GM18867 (cell line): ENCODE measurements at regions not wholly inside any gene's neighbourhood (a gene's known extent, or its start where the extent isn't known, plus 50 kb on each side); places are given as distances from the start of the nearest gene placed in this dataset.

ENCODE experiments used
- ATAC-seq: cut with Tn5 transposase; IDR thresholded peaks from one replicate; pipeline ENCODE4 v1.9.1; 2021; ENCODE audit warnings: mild to moderate bottlenecking, moderate library complexity; ENCODE audit not compliant: unreplicated experiment

DNA sequence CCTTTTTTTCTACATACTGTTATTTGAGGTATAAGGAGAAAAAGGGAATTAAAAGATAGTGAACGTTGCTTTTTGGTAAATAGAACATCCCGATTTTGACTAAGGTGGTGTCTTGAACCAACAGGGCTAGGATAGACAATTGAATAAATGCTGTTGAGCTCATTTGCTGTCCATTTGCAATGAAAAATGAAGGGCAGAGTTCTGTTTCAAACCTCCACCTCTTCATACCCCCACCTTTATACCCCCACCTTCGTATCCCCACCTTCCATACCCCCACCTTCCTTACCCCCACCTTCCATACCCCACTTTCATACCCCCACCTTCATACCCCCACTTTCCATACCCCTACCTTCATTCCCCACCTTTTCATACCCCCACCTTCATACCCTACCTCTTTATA lies 93.4 kb upstream of the NAA20 start:
- no peak for ATAC-seq

DNA sequence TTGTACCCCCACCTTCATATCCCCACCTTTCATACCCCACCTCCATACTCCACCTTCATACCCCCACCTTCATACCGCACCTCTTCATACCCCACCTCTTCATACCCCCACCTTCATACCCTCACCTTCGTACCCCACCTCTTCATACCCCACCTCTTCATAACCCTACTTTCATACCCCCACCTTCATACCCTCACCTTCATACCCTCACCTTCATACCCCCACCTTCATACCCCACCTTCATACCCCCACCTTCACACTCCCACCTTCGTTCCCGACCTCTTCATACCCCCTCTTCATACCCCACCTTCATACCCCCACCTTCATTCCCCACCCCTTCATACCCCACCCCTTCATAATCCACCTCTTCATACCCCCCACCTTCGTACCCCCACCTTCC lies 92.9 kb upstream of the NAA20 start:
- no peak for ATAC-seq

DNA sequence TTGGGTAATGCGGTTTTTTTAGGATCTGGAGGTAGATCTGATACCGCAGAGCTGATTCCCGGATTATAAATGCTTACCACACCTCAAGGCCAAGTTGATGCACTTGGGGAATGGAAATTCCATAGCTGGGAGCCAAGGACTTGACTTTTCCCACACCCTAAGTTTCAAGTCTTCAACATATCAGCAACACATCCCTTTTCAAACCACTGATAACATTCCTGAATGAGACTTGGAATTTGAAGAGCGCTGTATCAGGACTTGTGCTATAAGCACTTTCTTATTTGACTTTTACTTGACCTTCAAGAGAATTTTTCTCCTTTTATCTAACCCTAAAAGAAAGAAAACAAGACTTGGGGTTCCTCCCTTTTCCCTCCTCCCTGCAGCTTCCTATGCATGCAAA lies 90.6 kb upstream of the NAA20 start:
- no peak for ATAC-seq

DNA sequence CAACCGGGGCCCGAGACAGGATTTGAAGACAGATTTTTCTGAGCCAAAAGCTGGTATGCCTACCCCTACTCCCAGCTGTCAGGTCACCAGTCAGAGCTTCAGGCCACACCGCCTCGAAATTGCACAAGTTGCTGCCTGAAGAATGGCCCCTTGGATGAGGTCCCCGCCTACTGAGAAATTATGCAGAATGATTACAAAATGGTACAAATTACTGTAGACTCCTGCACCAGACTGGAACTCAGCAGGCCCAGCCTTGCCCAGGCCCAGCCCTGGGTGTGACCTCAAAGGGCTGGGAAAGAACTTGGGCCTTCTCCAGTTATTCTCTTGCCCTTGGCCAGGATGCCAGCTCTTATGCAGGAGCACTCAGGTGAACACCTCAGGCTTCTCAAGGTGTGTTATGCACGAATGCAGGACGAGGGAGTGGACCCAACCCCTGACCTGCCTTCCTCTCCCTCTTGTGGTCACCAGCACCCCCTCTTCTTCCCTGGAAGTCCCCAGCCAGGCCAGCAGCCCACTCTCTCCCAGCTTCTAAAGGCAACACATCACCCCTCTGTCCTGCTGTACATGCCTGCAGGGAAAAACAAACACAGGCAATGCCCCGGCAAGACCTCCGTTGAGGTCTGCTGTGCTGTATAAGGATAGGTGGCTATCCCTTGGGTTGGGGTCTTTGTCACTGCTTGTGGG lies 88.7 kb upstream of the NAA20 start:
- ATAC-seq: no peak

DNA sequence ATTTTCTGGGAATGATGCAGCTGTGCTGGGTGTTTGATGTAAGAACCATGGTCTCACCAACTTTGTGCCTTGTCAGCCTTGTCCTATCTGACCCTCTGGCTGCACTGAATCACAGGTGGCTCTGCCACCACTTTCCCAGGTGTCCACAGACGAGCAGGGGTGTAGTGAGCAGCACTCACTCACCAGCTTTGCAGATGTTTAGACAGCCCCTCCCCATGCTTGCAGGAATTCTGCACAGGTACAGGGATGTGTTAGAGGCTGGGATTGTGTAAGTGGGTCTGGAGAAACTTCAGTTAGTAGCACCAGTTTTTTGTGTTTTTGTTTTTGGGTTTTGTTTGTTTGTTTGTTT lies 88.2 kb upstream of the NAA20 start:
- ATAC-seq: no peak

DNA sequence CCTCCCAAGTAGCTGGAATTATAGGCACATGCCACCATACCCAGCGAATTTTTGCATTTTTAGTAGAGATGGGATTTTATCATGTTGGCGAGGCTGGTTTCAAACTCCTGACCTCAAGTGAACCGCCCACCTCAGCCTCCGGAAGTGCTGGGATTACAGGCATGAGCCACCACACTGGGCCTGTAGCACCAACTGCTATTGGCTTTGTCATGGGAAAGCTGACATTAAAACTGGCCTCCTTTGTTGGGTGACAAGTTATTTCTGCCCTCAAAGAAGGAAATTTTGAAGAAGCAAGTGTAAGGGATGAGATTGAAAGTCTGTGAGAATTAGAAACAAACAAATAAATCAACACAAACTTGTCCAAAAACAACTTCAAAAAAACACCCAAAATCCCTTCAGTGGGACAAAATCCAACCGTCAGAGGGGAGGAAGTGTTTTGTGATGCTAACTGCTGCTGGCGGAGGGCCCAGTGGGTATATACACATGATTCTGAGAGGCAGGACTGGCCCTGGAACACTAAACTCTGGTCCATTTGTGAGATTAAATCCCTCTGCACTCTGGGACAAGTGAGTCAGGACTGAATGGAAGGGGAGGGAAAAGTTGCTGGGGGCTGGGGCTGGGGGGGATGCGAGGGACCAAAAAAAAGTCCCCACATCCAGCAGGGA lies 87.5 kb upstream of the NAA20 start:
- no peak for ATAC-seq

DNA sequence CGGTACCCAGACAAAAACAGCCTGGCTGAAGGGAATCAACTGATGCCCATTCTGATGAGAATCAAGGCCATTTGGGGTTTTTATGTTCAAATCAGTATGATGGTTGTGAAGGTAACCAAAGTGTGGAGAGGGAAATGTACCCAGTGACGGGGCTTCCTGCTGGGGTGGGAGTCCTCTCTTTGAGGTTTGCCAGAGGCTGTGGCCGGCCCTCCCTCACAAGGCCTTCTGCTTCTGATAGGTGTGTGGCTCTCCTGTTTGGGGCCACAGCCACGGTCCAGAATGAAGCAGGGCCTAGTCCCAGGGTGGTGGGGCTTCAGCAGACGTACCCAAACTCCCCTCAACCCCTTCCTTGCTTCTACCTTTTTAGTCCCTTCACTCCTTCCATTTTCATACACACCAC lies 86.7 kb upstream of the NAA20 start:
- no peak for ATAC-seq

DNA sequence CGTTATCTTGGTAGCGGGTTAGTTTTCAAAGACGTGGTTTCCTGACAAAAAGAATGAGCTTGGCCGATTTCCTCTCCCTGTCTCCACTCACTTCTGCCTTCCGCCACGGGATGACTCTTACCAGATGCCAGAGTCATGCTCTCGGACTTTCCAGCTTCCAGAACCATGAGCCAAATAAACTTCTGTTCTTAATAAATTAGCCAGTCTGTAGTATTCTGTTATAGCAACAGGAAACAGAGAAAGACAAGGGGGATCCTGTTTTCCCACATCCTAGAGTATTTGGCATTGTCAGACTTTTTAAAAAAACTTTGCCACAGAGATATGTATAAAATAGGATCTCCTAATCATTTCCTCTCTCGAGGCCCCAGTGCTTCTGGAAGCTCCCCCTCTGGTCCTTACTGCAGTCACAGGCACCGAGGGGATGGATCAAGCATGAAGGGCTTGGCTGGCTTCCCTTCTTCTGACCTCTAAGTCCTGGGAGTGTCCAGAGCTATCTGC lies 84.9 kb upstream of the NAA20 start:
- ATAC-seq: no peak

DNA sequence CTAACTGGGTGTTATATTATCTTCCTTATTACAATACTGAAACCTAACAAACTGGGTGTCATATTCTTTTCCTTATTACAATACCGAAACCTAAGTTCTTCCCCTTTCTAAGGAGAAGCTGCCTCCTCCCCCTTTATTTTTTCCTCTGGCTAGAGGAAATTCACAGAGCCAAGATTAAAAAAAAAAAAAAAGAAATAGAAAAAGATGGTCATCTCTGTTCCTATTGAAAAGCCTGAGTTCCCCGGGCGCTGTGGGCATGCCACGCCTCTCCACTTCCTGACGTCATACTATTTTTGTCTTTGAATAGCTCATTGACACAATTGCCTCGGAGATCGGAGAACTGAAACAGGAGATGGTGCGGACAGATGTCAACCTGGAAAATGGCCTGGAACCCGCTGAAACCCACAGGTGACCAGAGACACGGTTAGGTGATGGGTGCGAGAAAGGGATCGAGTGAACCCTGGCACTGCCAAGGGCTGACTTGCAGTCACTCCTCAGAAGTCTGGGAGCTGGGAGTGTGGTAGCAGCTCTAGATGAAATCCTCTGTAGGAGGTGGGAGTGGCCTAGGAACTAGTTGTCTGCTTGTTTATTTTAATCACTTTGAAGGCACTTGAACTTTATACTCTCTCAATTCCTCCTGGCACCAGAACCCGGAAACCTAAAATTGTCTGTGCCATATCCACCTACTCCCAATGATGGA lies 82.2 kb upstream of the NAA20 start:
- ATAC-seq: no peak

DNA sequence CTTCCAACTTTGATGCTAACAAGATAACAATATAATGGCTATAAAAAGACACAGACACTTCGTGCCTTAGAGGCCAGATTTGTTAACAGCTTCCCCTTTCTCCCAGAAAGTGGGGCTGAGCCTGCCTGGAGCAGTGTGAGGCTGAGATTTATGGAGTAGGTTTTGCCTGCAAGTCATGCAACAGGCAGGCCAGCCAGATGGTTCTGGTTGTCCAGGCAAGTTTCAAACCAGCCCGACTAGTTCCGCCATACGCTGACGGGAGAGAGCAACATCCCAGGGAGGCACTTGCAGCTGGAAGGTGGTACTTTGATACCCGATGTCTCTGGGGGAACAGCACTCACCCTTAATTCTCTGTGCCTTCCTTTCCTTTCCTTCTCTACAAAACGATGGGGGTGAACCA lies 81.3 kb upstream of the NAA20 start:
- no peak for ATAC-seq

DNA sequence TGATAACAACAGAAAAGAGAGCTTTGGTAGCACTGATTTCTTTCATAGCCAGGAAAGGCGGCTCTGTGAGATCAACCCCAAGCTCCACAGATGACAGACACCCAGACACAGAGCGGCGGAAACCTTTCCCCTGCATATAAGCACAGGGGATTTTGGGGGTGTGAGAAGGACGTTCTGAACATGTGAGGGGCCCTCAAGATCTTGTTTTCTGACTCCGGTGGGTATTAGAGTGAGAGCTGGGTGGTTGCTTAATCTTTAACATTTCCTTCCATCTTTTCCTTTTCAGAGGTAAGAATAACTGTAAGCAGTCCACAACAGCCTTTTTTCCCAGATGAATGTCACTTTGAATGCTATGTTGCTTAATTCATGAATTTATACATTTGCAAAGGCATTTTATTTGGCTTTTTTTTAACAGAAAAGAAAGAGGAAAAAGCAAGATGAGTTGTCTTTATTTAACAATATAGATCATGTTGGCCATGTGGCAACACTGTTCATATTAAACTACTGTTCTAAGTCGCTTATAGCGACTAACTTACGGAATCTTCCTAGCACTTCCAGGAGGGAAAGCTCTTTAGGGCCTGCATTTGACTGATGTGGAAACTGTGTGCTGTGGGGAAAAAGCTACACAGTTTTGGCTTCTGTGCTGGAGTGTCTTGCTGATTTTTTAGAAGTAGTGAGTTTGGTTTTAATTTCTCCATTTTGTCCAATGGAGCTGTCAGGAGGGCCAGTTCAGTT lies 80.5 kb upstream of the NAA20 start:
- no peak for ATAC-seq

DNA sequence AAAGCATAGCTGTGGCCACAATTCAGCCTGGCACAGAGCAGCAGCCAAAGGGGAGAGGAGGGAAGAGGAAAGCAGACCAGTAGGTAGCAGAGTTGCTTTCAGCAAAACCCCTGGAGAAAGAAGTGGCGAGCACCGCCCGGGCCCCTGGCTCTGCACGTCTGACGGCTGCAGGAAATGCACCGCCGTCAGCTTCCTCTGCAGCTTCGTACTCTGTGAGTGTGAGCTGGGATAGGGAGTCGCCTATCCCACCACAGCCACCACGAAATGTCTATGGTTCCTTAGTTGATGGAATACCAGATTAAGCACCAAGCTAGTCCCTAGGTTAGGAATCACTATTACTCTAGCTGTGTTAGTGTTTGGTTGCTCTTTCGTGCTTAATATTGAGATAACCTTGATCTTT lies 79.9 kb upstream of the NAA20 start:
- peak; percentile 22 for ATAC-seq

DNA sequence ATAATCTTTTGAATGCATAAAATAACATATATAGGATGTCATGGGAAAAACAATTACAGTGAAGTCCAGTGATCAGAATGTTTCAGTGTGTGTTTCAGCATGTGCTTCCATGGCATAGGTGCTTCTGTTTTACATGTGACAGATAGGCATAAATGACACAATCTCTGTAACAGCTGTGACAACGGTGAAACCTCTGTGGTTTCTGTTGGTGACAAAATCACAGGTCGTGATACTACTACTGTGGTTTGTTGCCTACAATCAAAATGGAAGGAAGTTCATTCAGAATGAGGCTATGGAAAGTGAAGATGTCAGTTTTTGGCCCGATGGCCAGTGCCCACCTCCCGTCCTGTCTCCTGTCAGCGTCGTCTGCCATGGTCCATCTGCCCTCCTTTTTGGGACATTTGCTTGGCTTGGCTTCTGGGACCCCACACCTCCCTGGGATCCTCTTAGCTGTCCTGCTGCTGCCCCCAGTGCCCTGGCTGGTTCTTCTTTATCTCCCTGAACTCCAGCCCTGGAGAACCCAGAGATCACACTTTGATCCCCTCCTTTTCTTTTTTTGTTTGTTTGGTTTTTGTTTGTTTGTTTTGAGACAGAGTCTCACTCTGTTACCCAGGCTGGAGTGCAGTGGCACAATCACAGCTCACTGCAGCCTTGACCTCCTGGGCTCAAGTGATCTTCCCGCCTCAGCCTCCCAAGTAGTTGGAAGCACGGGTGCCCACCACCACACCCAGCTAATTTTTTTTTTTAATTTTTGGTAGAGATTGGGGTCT lies 79.3 kb upstream of the NAA20 start:
- ATAC-seq: peak; percentile 93

DNA sequence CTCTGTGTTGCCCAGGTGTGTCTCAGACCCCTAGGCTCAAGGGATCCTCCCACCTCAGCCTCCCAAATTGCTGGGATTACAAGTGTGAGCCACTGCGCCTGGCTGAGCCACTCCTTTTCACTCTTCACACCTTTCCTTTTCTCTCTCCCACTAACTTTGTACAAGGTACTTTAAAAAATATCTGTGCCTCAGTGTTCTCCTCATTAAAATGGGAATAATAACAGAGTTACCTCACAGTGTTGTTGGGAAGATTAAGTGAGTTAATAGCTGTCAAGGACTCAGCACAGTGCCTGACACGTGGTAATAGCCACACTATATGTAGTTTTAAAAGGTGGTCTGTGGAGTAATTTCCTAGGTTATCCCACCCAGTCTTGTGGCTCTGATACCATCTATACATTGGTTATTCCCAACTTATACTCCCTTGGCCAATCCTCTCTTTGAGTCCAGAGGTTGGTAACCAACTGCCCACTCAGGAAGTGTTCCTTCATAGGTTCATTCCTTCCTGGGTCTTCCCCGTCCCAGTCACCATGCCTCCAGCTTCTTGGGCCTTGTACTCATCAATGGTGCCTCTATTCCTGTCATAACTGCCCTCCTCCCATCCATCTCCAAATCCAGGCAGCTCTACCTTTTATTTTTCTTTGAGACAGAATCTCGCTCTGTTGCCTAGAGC lies 78.6 kb upstream of the NAA20 start:
- no peak for ATAC-seq

DNA sequence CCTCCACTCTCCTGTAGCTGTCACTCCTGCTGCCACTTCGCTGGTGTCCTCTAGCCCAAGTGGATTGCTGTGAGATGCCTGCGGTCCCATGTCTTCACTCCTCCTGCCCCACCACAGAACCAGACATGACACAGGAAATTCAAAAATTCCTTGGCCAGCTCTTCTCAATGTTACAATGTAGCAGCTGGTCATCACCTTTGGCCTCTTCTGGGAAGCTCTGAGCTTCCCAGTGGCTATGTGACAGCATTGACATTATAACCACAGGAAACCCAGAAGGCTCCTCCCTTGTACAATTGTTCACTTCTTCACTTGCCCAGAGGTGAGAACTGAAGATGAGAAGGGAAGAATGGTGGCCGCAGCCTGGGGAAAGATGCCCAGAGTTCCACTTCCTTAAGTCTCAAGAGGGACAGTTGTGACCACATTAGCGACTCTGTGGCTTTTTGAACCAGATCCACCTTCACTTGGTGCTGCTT lies 76.1 kb upstream of the NAA20 start:
- ATAC-seq: no peak

DNA sequence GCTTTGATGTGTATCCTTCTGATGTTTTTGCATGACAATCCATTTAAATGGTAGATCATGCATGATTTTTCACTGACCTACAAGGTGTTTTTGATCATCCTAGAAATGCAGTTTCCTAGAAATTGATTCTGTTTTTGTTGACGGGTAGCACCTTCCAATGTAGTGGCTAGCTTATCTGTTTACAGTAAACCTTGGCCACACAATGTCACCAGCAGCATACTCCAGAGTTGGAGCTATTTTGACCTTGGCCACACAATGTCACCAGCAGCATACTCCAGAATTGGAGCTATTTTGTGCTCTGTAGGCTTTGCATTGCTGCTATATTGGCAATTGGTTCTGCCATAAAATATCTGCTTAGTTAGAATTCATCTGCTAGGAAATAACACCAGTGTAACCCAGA lies 74.6 kb upstream of the NAA20 start:
- no peak for ATAC-seq

DNA sequence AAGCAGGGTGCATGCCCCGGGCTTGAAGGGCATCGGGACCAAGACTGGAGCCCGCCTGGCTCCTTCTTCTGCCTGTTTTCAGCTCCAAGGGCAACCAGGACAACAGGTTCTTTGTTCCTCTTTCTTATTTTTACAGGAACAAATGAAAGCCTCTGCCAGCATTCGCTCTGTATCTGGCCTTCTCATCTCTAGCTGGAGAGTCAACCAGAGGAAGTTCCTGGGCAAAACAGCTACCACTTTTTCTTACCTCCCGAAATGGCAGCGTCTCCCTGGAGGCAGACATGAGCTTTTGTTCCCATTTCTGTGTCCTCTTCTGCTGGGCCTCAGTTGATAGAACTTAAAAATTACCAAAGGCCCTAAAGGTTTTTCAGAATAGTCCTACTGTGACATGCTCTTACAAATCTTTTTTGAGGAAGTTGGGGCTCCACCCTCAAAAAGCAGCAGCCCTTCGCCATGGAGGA lies 74.1 kb upstream of the NAA20 start:
- no peak for ATAC-seq

DNA sequence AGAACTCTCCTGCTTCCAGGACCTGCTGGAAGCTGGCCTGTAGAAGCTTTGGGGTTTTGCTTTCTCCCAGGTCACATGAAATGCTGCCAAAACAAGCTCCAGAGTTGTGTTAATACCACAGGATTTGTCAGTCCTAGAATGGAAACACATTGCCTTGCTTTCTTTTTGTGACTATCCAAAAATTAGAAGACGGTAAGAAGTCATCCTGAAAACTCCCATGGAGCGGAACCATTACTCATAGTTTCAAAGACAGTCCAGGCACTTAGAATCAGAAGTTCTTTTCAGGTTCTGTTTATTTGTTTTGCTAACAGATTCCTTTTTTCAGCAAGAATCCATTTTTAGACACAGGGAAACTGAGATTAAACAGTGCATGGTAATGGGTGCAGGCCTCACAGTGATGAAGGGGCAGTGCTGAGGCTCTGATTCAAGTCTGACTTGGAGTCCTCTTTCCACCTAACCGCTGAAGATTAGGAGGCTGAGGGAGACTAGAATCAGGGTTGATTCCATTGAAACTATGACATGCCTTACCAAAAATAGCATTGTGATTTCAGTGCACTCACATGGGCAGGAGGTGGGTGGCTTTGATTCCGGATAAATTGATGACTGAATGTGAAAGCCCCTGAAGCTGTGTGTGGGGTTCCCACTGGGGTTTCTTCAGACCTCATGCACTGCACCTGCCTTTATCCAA lies 72.2 kb upstream of the NAA20 start:
- peak; percentile 42 for ATAC-seq
